BJ (cell line): ENCODE measurements at regions not wholly inside any gene's neighbourhood (a gene's known extent, or its start where the extent isn't known, plus 50 kb on each side); places are given as distances from the start of the nearest gene placed in this dataset.

ENCODE experiments used
- CTCF ChIA-PET: fragments of 350-600 bp; formaldehyde crosslinking; extraction: SDS; loops from one replicate; lab custom pipeline; 2021; ENCODE audit warnings: antibody characterized with exemption, inconsistent platforms; lab: Yijun Ruan, JAX
- POLR2A ChIA-PET: fragments of 300-600 bp; sonication (Branson Sonifier 250); formaldehyde crosslinking; extraction: SDS; loops from one replicate; lab custom pipeline; 2021; ENCODE audit warnings: antibody characterized with exemption; lab: Charles Lee
- DNase-seq: peaks from one replicate; pipeline ENCODE4 v3.0.0-alpha.2; 2011; ENCODE audit warnings: low read depth
- H3K27me3 ChIP-seq: 2 replicates; pipeline ENCODE4 v1.6.0; 2011; ENCODE audit warnings: low read length; ENCODE audit not compliant: control insufficient read depth, insufficient read depth
- H3K36me3 ChIP-seq: 2 replicates; pipeline ENCODE4 v1.5.1; 2011; ENCODE audit warnings: low read length; ENCODE audit not compliant: control insufficient read depth, insufficient read depth
- H3K4me3 ChIP-seq: 2 replicates; pipeline ENCODE4 v1.5.1; 2011; ENCODE audit warnings: low read depth, mild to moderate bottlenecking, control low read depth, low read length
- CTCF ChIP-seq: IDR thresholded peaks from 2 replicates; pipeline ENCODE4 v1.5.1; 2011; ENCODE audit warnings: low read depth, mild to moderate bottlenecking, control low read depth, inconsistent platforms, low read length, moderate library complexity; ENCODE audit not compliant: insufficient read depth

- no peak for TF ChIP-seq CTCF
- ChIA-PET POLR2A (no interaction called here), CTCF (no interaction called here)
These were observed 363.8 kb downstream of the NPHP4 start for GRCh38 chr1:5628416-5628815.

GRCh38 chr1:5623399-5623798, 368.8 kb downstream of the NPHP4 start:
- TF ChIP-seq CTCF: no peak
- ChIA-PET CTCF (no interaction called here), POLR2A (no interaction called here)
- Histone ChIP-seq H3K36me3 (no peaks in the 10 kb centered on the region), H3K27me3 (no peaks in the 10 kb centered on the region), H3K4me3 (no peak overlapping the region)
- no peak for DNase-seq

More at GRCh38 chr1:5628416-5628815, 363.8 kb downstream of the NPHP4 start:
- DNase-seq: no peak
- Histone ChIP-seq H3K36me3 (no peaks in the 10 kb centered on the region), H3K27me3 (no peaks in the 10 kb centered on the region), H3K4me3 (no peak overlapping the region)

GRCh38 chr1:5622412-5622811, 369.8 kb downstream of the NPHP4 start:
- DNase-seq: no peak
- H3K4me3 ChIP-seq: no peak overlapping the region
- no peaks in the 10 kb centered on the region for H3K27me3 ChIP-seq
- no peaks in the 10 kb centered on the region for H3K36me3 ChIP-seq
- no peak for TF ChIP-seq CTCF
- ChIA-PET CTCF (no interaction called here), POLR2A (no interaction called here)

GRCh38 chr1:5621692-5622091, 370.5 kb downstream of the NPHP4 start:
- H3K4me3 ChIP-seq: no peak overlapping the region
- DNase-seq: no peak
- no peak for TF ChIP-seq CTCF
- POLR2A ChIA-PET: no interaction called here
- H3K36me3 ChIP-seq: no peaks in the 10 kb centered on the region
- CTCF ChIA-PET: no interaction called here
- H3K27me3 ChIP-seq: no peaks in the 10 kb centered on the region

- DNase-seq: no peak
- H3K27me3 ChIP-seq: no peaks in the 10 kb centered on the region
- TF ChIP-seq CTCF: no peak
- H3K4me3 ChIP-seq: no peak overlapping the region
- CTCF ChIA-PET: no interaction called here
- H3K36me3 ChIP-seq: no peaks in the 10 kb centered on the region
- POLR2A ChIA-PET: no interaction called here
These were observed 371.2 kb downstream of the NPHP4 start for GRCh38 chr1:5620997-5621396.
